Lung (tissue), 11 donors: ENCODE measurements at regions not wholly inside any gene's neighbourhood (a gene's known extent, or its start where the extent isn't known, plus 50 kb on each side); places are given as distances from the start of the nearest gene placed in this dataset.

Experiments
- ATAC-seq: fragments of 200-7000 bp; cut with Tn5 transposase; one replicate; pipeline ENCODE4 v1.9.1; 2020; ENCODE audit warnings: moderate number of reproducible peaks; ENCODE audit not compliant: insufficient read depth, low FRiP score
- DNase-seq, 3 donors: peaks; one replicate each; pipeline ENCODE4 v3.0.0-alpha.2; 2013 to 2017
- H3K27ac ChIP-seq, 2 donors: one replicate each; pipeline ENCODE4 v1.5.1; 2013; ENCODE audit warnings: mild to moderate bottlenecking in 2 of 2, moderate library complexity in 2 of 2, control low read depth in 1 of 2, inconsistent platforms in 1 of 2, low read depth in 1 of 2, low read length in 1 of 2
- H3K27me3 ChIP-seq, 3 donors: one replicate each; pipeline ENCODE4 v1.5.1; 2013; ENCODE audit warnings: low read length in 2 of 3; ENCODE audit not compliant: control insufficient read depth in 3 of 3, insufficient read depth in 3 of 3
- H3K36me3 ChIP-seq, 4 donors: one replicate each; pipeline ENCODE4 v1.5.1; 2013; ENCODE audit warnings: low read length in 4 of 4, mild to moderate bottlenecking in 1 of 4, moderate library complexity in 1 of 4; ENCODE audit not compliant: control insufficient read depth in 4 of 4, insufficient read depth in 4 of 4
- H3K4me1 ChIP-seq, 5 donors: one replicate each; pipeline ENCODE4 v1.5.1; 2013; ENCODE audit warnings: low read length in 5 of 5, mild to moderate bottlenecking in 2 of 5, moderate library complexity in 1 of 5; ENCODE audit not compliant: control insufficient read depth in 5 of 5, insufficient read depth in 5 of 5
- H3K4me3 ChIP-seq: one replicate; pipeline ENCODE4 v1.5.1; 2013; ENCODE audit warnings: mild to moderate bottlenecking, control low read depth, moderate library complexity
- H3K9ac ChIP-seq, 2 donors: one replicate each; pipeline ENCODE4 v1.5.1; 2013; ENCODE audit warnings: low read length in 2 of 2, control low read depth in 1 of 2; ENCODE audit not compliant: insufficient read depth in 1 of 2
- H3K9me3 ChIP-seq, 4 donors: one replicate each; pipeline ENCODE4 v1.5.1; 2013; ENCODE audit warnings: low read length in 3 of 4, mild to moderate bottlenecking in 1 of 4, moderate library complexity in 1 of 4; ENCODE audit not compliant: control insufficient read depth in 4 of 4, insufficient read depth in 3 of 4
- CTCF ChIP-seq: IDR thresholded peaks from 2 replicates; pipeline ENCODE4 v1.5.1; 2012; ENCODE audit warnings: mild to moderate bottlenecking; ENCODE audit errors: control extremely low read depth, extremely low read depth
- WGBS, 2 donors: extraction: QIAGEN DNeasy Blood & Tissue Kit; methylation state at CpG; one replicate each; pipeline ENCODE4 v1.1.7; 2013; 5-methylcytosine and 5-hydroxymethylcytosine counted together
- donor health status: control.
- donor health status: control.
- donor health status: Bipolar disorder and iron deficiency.
- donor health status: healthy.
- donor health status: DM: yes; HTN: yes; CAD: no.

- Histone ChIP-seq H3K9ac (no peak overlapping the region), H3K4me3 (no peak overlapping the region), H3K36me3 (no peaks in the 10 kb centered on the region), H3K27me3 (no peaks in the 10 kb centered on the region), H3K4me1 (peaks cover 0 to 11% (median 0%) of the 10 kb centered on the region in 5 donors), H3K27ac (no peak overlapping the region), H3K9me3 (no peaks in the 10 kb centered on the region)
- TF ChIP-seq CTCF: no peak
- ATAC-seq: no peak
- 96 to 98% methylated on average over 1 of the region's 1 CpG for WGBS, 2 donors
- DNase-seq: no peak
These were observed 75.8 kb upstream of the SPRED2 start for GRCh38 chr2:65508225-65508624.

DNA sequence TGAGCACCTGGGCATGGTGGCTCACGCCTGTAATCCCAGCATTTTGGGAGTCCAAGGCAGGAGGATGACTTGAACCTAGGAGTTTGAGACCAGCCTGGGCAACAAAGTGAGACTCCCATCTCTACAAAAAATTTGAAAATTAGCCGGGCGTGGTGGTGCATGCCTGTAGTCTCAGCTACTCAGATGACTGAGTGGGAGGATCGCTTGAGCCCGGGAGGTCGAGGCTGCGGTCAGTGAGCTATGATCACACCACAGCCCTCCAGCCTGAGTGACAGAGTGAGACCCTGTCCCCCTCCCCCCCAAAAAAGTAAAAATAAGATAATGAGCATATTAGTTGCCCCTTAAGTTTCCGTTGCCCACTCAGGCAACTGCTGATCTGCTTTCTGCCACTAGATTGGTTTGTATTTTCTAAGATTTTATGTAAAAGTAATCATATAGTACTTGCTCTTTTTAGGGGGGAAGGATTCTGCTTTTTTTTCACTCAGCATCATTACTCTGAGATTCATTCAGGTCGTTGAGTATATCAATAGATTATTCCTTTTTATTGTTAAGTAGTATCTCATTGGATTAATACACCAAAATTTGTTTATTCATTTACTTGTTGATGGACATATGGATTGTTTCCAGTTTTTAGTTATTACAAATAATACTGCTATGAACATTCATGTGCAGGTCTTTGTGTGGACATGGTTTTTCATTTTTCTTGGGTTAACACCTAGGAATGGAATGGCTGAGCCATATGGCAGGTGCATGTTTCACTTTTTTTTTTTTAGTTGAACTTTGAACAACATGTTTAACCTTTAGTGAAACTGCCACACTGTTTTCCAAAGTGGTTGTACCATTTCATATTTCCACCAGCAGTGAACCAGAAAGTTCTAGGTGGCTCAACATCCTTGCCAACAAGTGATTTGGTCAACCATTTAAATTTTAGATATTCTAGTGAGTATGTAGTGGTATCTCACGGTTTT lies 75.0 kb upstream of the SPRED2 start:
- no peak for DNase-seq
- Histone ChIP-seq H3K9me3 (no peaks in the 10 kb centered on the region), H3K4me1 (peaks cover 0 to 11% (median 0%) of the 10 kb centered on the region in 5 donors), H3K9ac (no peak overlapping the region), H3K4me3 (no peak overlapping the region), H3K36me3 (no peaks in the 10 kb centered on the region), H3K27ac (no peak overlapping the region), H3K27me3 (no peaks in the 10 kb centered on the region)
- ATAC-seq: no peak
- WGBS, 2 donors: 86 to 95% methylated on average over 10 of the region's 10 CpGs
- TF ChIP-seq CTCF: no peak

DNA sequence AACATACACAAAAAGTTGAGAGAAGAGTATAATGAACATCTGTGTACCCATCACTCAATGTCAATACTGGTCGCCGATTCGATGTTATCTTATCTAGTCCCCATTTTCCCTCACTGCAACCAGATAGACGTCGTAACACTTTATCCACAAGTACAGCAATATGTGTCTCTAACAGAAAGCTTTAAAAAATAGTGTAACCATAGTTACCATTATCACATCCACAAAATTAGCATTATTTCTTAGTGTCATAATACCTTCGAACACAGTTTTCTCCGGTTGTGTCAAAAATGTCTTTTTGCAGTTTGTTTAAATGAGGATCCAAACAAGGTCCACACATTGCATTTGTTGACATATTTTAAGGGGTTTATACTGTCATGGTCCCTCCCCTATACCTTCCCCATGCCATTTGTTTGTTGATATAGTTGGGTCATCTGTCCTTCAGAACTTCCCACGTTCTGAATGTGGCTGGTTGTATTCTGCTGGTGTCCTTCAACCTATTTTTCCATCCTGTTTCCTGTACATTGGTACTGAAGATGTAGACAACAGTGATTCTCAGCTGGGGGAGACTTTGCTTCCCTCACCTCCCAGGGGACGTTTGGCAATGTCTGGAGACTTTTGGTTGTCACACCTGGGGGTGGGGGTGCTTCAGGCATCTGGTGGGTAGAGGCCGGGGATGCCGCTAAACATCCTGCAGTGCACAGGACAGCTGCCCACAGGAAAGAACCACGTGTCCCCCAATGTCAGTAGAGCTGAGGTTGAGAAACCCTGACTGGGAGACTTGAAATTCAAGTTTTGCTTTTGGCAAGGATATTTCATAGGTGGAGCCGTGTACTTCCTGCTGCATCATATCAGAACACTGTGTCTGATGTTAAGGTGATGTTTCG lies 72.7 kb upstream of the SPRED2 start:
- WGBS, 2 donors: 57 to 72% methylated on average over 14 of the region's 14 CpGs
- peaks cover 0 to 11% (median 0%) of the 10 kb centered on the region in 5 donors for H3K4me1 ChIP-seq
- H3K27ac ChIP-seq: no peak overlapping the region
- ATAC-seq (peak; percentile 34), DNase-seq (peak in 1 of 3 donors; percentile 32)
- no peaks in the 10 kb centered on the region for H3K36me3 ChIP-seq
- no peak for TF ChIP-seq CTCF
- no peaks in the 10 kb centered on the region for H3K27me3 ChIP-seq
- H3K9ac ChIP-seq: no peak overlapping the region
- no peaks in the 10 kb centered on the region for H3K9me3 ChIP-seq
- H3K4me3 ChIP-seq: no peak overlapping the region
